ENCODE measurements at regions not wholly inside any gene's neighbourhood (a gene's known extent, or its start where the extent isn't known, plus 50 kb on each side); places are given as distances from the start of the nearest gene placed in this dataset.

DNA sequence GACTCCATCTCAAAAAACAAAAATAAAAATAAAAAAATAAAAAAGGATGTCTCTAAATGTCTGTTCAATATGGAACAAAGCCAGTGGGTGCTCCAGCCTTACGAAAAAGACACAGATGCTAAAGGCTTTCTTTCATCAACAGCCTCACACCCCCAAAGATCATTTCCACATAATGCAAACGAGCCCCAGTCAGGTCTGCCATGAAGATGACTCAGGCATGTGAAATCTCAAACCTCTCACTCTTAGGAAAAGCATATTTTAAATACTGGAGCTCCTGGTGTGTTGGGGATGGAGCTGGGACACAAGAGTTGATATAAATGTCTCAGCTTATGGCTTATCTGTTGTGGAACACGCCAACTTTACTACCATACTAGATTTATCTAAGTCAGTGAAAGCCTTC, 49.9 kb upstream of the PLXNC1 start:
- FAIRE-seq = no peak
- H3K27ac ChIP-seq (ENCODE audit: low read depth in 1 of 3, low read length in 2 of 3) = no peak overlapping the region

More for the DNA sequence above, 49.9 kb upstream of the PLXNC1 start:
- Histone ChIP-seq H3K4me3 (ENCODE audit: low read depth in 1 of 3, low read length in 3 of 3) (no peak overlapping the region), H3K27me3 (ENCODE audit: control insufficient read depth in 3 of 3, insufficient read depth in 3 of 3, low read length in 3 of 3) (no peaks in the 10 kb centered on the region), H3K4me1 (ENCODE audit: control insufficient read depth in 3 of 3, insufficient read depth in 2 of 3, low read depth in 1 of 3, low read length in 2 of 3) (peaks cover 0 to 28% (median 4%) of the 10 kb centered on the region in 3 donors), H3K9me3 (ENCODE audit: control insufficient read depth in 2 of 2, insufficient read depth in 1 of 2, low read depth in 1 of 2, low read length in 1 of 2) (no peaks in the 10 kb centered on the region), H3K36me3 (ENCODE audit: control insufficient read depth in 3 of 3, insufficient read depth in 2 of 3, low read depth in 1 of 3, low read length in 3 of 3) (no peaks in the 10 kb centered on the region)
- WGBS, 3 donors = 45 to 65% (median 59%) methylated on average over 3 of the region's 3 CpGs
- DNase-seq = no peak

All from small intestine (tissue), 7 donors.